Left lung (tissue), 4 donors: ENCODE measurements at regions not wholly inside any gene's neighbourhood (a gene's known extent, or its start where the extent isn't known, plus 50 kb on each side); places are given as distances from the start of the nearest gene placed in this dataset.

Source experiments
- ATAC-seq: fragments of 200-7000 bp; cut with Tn5 transposase; one replicate; pipeline ENCODE4 v1.9.1; 2020; ENCODE audit warnings: moderate library complexity
- DNase-seq, 4 donors: peaks; one replicate each; pipeline ENCODE4 v3.0.0-alpha.2; 2013 to 2020
- H3K27ac ChIP-seq, 2 donors: fragments of 200-600 bp; sonication (generic) in 1 of 2; one replicate each; pipeline versions ENCODE4 v1.5.0 to v1.8.0; 2020 to 2021
- H3K27me3 ChIP-seq, 2 donors: fragments of 200-600 bp; sonication (generic) in 1 of 2; one replicate each; pipeline versions ENCODE4 v1.5.0 to v1.8.0; 2020 to 2021
- H3K36me3 ChIP-seq, 2 donors: fragments of 200-600 bp; sonication (generic) in 1 of 2; one replicate each; pipeline versions ENCODE4 v1.5.0 to v1.8.0; 2020 to 2021
- H3K4me1 ChIP-seq, 2 donors: fragments of 200-600 bp; one replicate each; pipeline ENCODE4 v1.8.0; 2021
- H3K4me3 ChIP-seq, 2 donors: fragments of 200-600 bp; sonication (generic) in 1 of 2; one replicate each; pipeline versions ENCODE4 v1.5.0 to v1.8.0; 2020 to 2021; ENCODE audit warnings: mild to moderate bottlenecking in 1 of 2
- H3K9me3 ChIP-seq, 2 donors: fragments of 200-600 bp; sonication (generic) in 1 of 2; one replicate each; pipeline versions ENCODE4 v1.5.0 to v1.8.0; 2020 to 2021
- CTCF ChIP-seq, 2 donors: fragments of 200-600 bp; sonication (generic) in 1 of 2; IDR thresholded peaks; one replicate each; pipeline versions ENCODE4 v1.5.0 to v1.8.0; 2021; ENCODE audit warnings: antibody characterized with exemption in 2 of 2
- intact Hi-C, 2 donors: fragments of 100-400 bp; cut with DNase I; formaldehyde crosslinking; loops; one replicate each; pipeline versions ENCODE4 v1.11.2 to v1.14.2; 2022
- donor health status: DM: no; HTN: yes; CAD: no.
- donor health status: DM: no; HTN: no; CAD: no.

GRCh38 chr5:58184910-58185309 lies 275.0 kb downstream of the PLK2 start:
- Histone ChIP-seq H3K4me1 (no peaks in the 10 kb centered on the region), H3K27me3 (no peaks in the 10 kb centered on the region), H3K4me3 (no peak overlapping the region), H3K36me3 (no peaks in the 10 kb centered on the region), H3K27ac (no peak overlapping the region), H3K9me3 (no peaks in the 10 kb centered on the region)
- intact Hi-C loops: no loop called here
- no peak for DNase-seq
- no peak for ATAC-seq
- TF ChIP-seq CTCF (IDR thresholded peaks at IDR 0.05): no peak

GRCh38 chr5:58183786-58184085 lies 276.1 kb downstream of the PLK2 start:
- DNase-seq: no peak
- no peak for ATAC-seq
- no peaks in the 10 kb centered on the region for H3K27me3 ChIP-seq
- no peaks in the 10 kb centered on the region for H3K4me1 ChIP-seq
- no peaks in the 10 kb centered on the region for H3K36me3 ChIP-seq
- H3K27ac ChIP-seq: no peak overlapping the region
- no peaks in the 10 kb centered on the region for H3K9me3 ChIP-seq
- TF ChIP-seq CTCF (IDR thresholded peaks at IDR 0.05): no peak
- intact Hi-C loops: no loop called here
- no peak overlapping the region for H3K4me3 ChIP-seq

- intact Hi-C loops: no loop called here
- H3K27ac ChIP-seq: no peak overlapping the region
- no peak for ATAC-seq
Observed at GRCh38 chr5:58183078-58183785, 276.7 kb downstream of the PLK2 start.

GRCh38 chr5:58182287-58182841 lies 277.5 kb downstream of the PLK2 start:
- no peaks in the 10 kb centered on the region for H3K36me3 ChIP-seq
- intact Hi-C loops: no loop called here
- no peaks in the 10 kb centered on the region for H3K9me3 ChIP-seq
- H3K27ac ChIP-seq: no peak overlapping the region
- ATAC-seq: no peak
- no peak for TF ChIP-seq CTCF (IDR thresholded peaks at IDR 0.05)
- H3K27me3 ChIP-seq: no peaks in the 10 kb centered on the region
- H3K4me1 ChIP-seq: no peaks in the 10 kb centered on the region
- H3K4me3 ChIP-seq: no peak overlapping the region
- no peak for DNase-seq

More at GRCh38 chr5:58183078-58183785, 276.7 kb downstream of the PLK2 start:
- DNase-seq: no peak
- H3K9me3 ChIP-seq: no peaks in the 10 kb centered on the region
- no peaks in the 10 kb centered on the region for H3K27me3 ChIP-seq
- no peak overlapping the region for H3K4me3 ChIP-seq
- no peak for TF ChIP-seq CTCF (IDR thresholded peaks at IDR 0.05)
- no peaks in the 10 kb centered on the region for H3K4me1 ChIP-seq
- no peaks in the 10 kb centered on the region for H3K36me3 ChIP-seq

GRCh38 chr5:58181578-58182286 lies 278.2 kb downstream of the PLK2 start:
- no peak overlapping the region for H3K27ac ChIP-seq
- no peak for TF ChIP-seq CTCF (IDR thresholded peaks at IDR 0.05)

More at GRCh38 chr5:58181578-58182286, 278.2 kb downstream of the PLK2 start:
- Histone ChIP-seq H3K4me3 (no peak overlapping the region), H3K36me3 (no peaks in the 10 kb centered on the region), H3K4me1 (no peaks in the 10 kb centered on the region), H3K27me3 (no peaks in the 10 kb centered on the region), H3K9me3 (no peaks in the 10 kb centered on the region)
- intact Hi-C loops: no loop called here
- ATAC-seq: no peak
- DNase-seq: no peak
